T-helper 2 cell (primary cell): ENCODE measurements at regions not wholly inside any gene's neighbourhood (a gene's known extent, or its start where the extent isn't known, plus 50 kb on each side); places are given as distances from the start of the nearest gene placed in this dataset.
"Not testable (repeated sequence)": the region's sequence is repeated elsewhere in the genome, so short reads cannot be mapped to it uniquely, and the experiment has no call there.

Source experiments
- DNase-seq, 5 experiments: peaks; one replicate each; pipeline versions ENCODE4 v3.0.0 to v3.0.0-alpha.2; 2012 to 2022

DNA sequence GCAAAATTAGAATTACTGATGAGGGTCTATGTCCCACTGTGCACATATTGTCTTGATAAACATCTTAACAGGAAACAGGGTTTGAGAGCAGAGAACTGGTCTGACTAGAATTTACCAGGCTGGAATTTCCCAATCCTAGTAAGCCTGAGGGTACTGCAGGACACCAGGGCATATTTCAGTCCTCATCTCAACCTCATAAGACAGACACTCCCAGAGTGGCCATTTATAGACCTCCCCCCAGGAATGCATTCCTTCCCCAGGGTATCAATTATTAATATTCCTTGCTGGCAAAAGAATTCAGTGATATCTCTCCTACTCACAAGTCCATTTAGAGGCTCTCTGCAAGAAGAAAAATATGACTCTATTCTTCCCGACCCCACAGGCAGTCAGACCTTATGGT, 325.1 kb upstream of the KLF3 start:
- not testable (repeated sequence) for DNase-seq

DNA sequence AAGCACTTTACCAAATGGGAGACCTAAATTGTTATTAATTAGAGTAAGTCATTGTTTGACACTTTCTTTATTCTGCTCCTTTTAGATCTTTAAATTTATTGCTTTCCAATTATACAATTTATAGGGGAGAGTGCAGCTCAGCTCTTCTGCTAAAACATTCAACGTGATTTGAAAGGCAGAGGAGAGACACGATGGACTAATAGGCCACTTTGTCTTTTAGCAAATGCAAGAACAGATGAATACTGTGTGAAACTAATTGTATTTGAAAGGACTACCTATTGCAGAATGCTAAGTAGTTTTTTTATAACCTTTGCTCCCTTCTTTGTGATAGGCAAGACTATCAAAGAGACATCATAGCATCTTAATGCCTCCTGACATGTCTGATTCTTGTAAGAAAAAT, 320.4 kb upstream of the KLF3 start:
- DNase-seq: no peak

DNA sequence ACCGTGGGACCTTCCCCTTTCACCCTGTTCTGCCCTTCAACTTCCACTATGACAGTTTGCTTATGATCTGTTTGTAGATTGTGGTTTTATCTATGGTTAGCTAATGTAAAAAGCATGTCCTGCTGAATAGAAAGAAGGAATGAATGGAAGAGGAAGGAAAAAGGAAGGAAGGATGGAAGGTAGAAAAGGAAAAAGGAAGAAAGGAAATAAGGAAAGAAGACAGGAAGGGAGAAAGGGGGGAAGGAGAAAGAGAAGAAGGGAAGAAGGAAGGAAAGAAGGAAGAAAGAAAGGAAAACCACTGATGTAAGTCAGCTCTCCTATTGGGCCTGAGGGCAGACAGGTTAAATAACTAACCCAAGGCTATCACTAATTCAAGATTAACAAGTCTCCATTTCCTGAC, 319.1 kb upstream of the KLF3 start:
- peak in 1 of 5 experiments; percentile 30 for DNase-seq

DNA sequence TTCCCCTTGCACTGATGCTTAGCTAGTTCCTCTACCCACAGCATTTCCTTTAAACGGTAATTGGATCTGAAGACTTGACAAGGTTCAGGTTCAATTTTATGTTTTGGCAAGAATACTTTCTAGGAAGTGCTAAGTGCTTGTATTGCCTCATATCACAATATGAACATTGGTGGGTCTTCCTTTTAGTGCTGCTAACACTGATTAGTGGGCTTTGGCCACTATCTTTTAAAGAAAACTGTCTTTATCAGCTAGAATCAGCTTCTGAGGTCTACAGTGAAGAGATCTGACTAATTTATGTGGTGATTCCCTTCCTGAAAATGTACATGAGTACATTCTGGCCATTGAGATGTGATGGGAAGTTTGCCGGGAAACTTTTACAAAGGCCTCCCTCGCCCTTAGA, 316.7 kb upstream of the KLF3 start:
- DNase-seq: no peak

DNA sequence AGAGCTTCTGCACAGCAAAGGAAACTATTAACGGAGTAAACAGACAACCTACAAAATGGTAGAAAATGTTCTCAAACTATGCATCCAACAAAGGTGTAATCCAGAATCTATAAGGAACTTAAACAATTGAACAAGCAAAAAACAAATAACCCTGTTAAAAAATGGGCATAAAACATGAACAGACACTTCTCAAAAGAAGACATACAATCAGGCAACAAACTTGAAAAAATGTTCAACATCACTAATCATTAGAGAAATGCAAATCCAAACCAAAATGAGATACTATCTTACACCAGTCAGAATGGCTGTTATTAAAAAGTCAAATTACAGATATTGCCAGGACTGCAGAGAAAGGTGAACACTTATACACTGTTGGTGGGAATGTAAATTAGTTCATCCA, 309.6 kb upstream of the KLF3 start:
- no peak for DNase-seq

DNA sequence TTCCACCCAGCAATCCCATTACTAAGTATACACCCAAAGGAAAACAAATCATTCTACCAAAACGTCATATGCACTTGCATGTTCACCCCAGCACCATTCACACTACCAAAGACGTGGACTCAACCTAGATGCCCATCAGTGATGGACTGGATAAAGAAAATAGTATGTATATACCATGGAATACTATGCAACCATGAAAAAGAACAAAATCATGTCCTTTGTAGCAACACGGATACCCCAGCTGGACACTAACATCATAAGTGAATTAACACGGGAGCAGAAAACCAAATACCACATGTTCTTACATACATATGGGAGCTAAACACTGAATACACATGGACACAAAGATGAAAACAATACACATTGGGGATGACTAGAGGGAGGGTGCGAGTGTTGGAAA, 309.1 kb upstream of the KLF3 start:
- no peak for DNase-seq

DNA sequence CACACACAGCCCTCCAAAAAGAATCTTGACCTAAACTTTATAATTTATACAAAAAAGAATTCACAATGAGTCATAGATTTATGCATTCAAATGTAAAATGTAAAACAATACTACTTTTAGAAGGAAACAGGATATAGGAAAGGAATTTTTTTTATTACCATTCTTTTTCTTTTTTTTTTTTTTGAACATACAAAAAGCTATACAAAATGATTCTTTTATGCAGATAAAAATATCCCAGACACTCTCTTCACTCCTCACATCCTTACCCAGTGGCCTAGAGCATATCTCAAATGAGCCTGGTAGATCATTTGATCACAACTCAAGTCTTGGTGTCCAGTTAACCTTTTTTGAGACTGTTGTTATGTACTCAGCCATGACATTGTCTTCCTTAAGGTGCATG, 307.3 kb upstream of the KLF3 start:
- no peak for DNase-seq

DNA sequence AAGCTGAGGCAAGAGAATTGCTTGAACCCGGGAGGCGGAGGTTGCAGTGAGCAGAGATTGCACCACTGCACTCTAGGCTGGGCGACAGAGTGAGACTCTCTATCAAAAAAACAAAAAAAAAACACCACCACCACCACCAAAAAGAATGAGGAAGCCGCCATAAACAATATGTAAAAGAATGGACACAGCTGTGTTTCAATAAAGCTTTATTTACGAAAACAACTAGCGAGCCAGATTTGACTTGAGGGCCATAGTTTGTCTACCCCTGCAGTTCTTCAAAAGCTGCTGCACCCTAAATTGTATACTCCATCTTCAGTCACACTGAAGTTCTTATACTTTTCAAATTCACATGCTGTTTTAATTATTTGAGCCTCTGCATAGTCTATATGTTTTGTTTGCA, 306.5 kb upstream of the KLF3 start:
- DNase-seq: no peak

DNA sequence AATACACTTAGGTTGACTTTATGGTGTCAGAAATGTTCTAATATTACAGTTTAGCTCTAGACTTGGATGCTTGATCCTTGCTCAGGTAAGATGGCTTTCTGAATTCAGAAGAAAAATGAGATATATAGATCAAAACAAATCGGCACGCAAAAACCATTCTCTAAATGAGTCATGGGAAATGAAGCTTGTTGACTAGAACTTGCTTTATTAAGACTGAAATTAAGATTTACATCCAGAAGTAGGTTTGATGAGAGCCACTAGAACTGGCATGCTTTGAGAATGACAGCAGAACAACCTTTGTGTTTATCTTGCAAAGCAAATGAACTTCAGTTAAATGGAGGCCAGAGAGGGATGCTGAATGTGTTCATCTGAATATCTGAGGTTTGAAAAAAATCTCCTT, 304.9 kb upstream of the KLF3 start:
- DNase-seq: peak in 1 of 5 experiments; percentile 93

DNA sequence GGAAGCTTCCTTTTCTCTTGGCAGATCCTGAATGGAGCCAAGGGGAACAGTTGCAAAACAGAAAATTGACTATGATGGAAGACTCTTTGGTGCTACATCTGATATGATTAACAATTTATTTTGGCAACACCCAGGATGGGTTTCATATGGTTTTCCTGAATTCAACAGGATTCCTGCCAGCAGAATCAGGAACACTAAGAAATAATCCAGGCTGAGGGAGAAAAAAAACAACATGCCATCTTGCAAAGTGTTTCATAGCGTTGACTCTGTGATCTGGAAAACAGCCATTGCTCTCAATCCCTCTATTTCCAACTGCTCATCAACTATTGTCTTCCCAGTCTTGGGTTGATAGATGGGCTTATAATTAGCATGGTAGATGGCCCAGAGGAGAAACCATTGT, 303.8 kb upstream of the KLF3 start:
- no peak for DNase-seq

DNA sequence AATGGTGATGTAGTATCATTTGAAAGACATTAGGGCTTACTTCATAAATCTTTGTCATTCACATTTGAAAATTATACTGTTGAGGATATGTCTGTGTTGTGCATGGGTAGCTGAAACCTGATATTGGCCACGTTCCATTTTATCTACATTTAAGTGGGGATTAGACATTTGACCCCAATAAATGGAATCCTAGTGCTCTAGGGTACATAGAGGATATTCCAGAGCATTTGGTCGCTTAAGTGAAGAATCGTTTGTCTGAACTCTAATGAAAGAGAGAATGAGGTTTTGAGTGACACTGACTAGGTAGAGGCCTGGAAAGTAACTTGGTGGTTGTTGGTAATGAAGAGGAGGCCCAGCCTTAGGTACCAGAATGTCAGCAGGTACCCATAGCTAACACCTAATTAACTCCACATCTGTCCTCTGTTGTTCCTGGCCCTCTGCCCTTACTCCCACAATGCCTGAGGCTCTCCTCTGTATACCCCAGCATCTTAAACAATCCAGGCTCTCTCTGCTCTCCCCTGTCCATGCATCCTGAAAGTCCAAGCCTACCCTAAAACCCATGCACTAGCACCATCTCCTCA, 299.5 kb upstream of the KLF3 start:
- DNase-seq: no peak

DNA sequence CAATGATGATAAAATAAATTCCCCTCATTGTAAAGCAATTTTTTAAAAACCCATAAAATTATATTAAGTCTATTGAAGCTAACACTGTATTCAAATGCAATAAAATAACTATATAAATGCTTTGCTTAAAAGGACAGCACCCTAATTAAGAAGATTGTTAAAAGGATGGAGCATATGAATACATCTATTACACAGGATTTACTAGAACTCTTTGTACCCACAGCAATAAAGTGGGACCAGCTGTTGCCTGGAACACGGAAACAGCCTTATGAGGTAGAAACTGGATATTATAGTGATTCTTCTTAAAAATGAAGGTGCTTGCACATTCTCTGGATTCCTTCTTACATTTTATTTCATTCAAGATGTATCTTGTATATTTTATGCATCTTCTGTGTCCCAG, 298.7 kb upstream of the KLF3 start:
- no peak for DNase-seq

DNA sequence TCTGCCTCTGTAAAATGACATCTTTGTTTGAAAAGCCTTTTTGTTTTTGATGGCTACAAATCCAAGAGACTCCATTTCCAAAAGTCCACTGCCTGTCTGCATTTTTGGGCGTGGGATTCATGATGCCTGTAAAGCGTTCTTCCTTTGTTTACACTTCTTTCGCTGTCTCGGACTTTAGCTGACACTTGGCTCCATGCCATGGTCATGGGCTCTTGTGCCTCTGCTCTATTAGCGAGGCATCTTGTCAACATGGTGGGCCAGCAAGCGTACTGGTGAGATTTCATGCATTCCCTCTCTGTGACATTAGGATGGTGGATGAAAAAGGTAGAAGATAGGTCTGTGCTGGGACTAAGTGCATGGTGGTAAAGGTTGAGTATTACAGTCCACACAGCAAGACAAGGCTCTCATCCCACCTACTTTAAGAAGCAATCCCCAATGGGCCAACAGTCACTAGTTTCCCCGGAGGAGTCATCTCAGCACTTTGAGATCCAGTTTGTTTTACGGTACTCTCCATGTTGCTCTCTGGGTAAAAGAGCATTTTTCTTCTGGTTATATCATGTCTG, 298.2 kb upstream of the KLF3 start:
- DNase-seq: no peak

DNA sequence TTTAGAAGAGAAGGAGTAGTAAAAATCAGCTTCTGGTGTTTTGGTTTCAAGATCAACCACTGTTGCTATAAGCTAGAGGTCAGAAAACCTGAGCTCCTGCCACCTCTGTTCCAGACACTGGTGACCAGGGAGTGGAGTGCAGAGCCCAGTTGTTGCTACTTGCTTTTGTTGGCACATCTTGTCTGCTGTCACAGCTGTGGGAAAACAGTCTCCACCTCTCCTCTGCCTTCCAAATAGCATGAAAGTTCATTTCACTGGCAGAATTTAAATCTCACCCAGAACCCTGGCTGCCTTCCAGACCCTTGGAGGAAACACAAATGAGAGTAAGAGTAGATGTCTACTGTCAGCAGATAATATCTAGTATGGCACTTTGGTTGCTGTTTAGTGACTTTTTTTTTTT, 297.5 kb upstream of the KLF3 start:
- DNase-seq: peak in 1 of 5 experiments; percentile 41

DNA sequence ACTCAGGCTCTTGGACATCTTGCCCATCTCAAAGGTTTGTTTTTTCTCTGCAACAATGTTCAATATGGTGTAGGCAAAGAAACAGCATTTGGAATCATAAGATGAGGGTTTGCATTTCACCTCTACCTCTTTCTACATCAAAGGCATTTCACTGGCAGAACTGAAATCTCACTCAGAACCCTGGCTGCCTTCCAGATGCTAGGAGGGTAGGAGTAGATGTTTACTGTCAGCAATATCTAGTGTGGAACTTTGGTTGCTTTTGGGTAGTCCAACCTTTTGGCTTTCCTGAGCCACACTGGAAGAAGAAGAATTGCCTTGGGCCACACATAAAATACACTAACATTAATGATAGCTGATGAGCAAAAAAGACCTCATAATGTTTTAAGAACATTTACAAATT, 297.0 kb upstream of the KLF3 start:
- no peak for DNase-seq

DNA sequence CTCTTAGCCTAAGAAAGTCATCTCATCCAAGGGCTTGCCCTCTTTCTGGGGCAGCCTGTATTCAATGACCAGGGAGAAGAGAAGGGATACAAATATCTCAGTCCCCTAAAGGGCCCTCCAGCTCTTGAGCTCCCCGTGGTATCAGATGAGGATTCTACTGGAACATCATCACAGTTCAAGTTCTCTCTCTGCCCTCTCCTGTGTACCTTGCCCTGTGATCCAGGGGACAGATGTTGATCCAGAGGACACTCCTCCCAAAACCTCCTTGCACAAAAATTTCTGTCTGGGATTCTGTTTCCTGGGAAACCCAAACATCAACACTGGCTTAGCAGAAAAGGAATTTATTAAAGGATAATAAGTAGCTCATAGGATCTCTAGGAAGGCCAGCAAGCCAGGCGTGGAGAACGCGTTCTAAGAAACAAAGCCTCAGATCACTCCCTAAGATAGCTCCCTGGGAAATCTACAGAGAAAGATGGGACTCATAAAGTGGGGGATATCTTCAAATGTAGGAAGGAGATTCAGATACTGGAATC, 296.3 kb upstream of the KLF3 start:
- DNase-seq: no peak

DNA sequence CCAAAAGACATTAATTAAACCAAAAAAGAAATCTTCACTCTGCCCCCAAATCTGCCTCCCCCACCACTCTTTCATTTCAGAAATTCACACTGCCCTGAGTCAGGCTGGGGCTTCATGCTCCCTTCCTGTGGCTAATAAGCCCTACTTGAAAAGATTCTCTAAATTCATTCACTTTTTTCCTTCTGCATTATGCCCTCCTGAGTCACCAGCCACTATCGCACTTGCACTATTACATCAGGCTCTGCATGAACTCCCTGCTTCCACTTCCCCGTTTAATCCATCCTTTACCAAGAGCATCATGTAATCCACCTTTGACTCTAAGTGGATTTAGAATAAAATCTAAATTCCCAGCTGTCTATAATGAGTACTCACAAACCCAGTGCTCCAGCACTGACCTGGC, 295.4 kb upstream of the KLF3 start:
- DNase-seq: no peak

DNA sequence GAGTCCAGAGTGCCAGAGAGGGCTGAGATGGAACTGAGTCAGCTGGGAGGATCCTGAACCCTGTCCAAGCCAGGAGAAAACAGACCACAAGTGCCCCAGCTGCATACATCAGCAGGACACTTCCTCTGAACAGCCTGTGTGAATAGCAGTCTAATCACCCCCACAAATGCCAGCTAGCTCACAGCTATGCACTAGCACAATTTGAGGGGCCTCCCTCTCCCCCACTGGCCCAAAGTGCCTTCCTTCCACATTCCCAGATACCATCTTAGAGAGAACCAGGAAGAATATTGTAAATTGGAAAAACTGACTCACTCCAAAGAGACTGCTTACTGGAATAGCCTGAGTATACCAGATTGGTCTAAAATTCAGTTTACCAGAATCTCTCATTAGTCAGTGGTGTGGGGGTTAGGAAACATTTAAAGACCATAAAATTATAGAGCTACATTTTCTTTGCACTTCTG, 292.6 kb upstream of the KLF3 start:
- no peak for DNase-seq

DNA sequence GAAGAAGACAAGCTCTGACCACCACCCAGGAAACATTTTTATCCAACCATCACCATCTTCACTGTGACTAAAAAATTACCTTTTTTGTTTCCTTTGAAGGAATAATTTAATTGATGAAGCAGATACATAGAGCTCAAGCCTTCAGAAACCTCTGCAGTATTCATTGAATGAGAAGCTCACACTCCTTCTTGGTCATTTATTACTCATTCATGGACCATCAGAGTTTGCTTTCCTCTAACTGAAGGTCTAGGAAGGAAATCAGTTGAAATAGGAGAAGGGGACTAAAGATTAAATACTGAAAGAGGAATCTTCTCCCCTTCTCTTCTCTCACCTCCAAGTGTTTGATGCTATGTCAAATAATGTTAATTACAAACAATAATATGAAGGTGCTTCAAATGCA, 290.6 kb upstream of the KLF3 start:
- peak in 1 of 5 experiments; percentile 66 for DNase-seq

DNA sequence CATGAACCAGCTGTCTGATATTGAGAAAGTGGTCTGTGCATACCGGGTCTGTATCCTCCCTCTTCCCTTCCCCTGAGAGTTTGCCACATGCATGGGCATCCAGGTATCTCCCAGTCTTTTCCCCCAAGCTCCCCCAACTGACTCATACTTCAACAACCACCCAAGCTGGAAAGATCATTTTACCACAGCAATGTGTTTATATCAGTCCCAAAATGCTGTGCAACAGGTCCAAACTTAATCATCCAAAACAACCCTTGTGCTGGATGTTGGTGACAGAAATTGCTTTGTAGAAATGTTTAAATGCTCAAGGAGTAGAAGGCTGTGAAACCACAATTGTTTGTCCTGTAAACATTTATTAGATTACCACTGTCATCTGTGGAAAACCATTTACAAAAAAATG, 286.8 kb upstream of the KLF3 start:
- DNase-seq: no peak

DNA sequence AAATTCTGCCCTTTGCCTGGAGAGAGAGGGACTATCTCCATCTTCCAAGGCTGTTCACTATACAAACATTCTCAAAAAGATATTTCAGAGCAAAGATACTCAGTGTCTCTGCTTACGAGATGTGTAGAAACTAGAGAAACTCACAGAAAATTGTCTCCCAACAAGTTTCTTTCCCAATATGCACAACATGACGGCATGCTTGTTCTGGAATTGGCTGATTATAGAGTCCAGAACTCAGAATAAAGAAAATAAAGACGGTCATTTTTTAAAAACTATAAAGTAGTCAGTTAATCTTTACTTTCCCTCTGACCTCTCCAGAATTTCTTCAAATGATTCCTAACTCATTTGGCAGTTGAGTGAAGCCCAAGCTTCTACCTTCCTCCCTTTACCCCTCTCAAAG, 285.5 kb upstream of the KLF3 start:
- DNase-seq: no peak

DNA sequence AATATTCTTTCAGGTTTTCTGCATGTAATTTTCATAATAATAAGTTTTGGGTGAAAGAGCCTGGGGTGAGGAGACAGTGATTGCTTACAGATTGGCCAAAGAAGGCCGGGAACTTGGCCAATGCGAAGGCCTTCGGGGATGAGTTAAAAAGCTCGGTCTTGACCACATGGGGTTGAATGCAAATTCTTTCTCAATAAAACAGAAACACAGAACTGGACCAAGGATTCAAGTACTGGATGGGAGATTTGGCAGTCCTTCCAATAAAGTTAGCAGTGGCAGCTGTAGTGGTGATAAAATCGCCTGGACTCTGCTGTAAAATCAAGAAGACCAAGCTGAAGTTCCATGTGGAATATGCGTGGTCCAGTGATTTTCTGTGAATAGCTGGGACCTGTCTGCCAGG, 282.2 kb upstream of the KLF3 start:
- DNase-seq: no peak

DNA sequence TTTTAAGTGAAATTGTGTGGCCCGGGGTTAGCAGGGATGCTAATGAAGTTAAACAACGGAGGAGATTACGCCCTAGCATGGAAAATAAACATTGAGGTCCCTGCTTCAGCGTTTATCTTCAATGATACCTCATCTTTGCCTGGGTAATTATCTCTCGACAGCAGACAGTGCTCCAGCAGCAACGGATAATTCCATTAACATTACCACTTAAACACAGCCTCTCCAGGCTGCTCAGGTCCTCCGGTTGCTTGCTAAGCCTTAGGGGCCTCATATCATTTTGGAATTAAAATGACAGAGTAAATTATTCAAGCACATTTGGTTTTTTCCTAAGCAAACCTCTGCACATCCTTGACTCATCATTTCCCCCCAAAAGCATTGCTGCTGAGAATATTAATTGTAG, 281.5 kb upstream of the KLF3 start:
- no peak for DNase-seq

DNA sequence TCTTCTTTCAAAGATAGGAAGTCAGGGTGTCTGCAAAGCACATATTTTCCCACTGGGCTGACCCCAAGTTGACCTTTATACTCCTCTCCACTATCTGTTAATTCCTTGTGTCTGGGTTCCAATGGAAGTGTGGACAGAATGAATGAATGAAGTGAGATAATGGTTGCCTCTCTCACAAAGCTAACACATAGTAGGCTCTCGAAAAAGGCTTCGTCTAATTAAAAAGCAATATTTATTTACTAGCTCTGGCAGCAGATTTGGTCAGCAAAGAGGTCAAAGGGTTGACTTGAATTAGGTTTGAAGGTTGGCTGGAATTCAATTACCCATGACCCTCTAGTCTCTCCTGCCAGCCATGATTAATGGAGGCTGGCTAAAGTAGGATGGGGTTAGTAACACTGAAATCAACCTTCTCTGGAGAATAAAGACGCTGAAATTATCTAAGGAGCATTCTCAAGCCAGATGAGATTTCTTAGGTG, 280.3 kb upstream of the KLF3 start:
- no peak for DNase-seq
